GM21423 (cell line): ENCODE measurements at regions not wholly inside any gene's neighbourhood (a gene's known extent, or its start where the extent isn't known, plus 50 kb on each side); places are given as distances from the start of the nearest gene placed in this dataset.

Source experiments
- ATAC-seq: cut with Tn5 transposase; IDR thresholded peaks from one replicate; pipeline ENCODE4 v1.9.1; 2021; ENCODE audit warnings: mild to moderate bottlenecking, moderate library complexity; ENCODE audit not compliant: unreplicated experiment

DNA sequence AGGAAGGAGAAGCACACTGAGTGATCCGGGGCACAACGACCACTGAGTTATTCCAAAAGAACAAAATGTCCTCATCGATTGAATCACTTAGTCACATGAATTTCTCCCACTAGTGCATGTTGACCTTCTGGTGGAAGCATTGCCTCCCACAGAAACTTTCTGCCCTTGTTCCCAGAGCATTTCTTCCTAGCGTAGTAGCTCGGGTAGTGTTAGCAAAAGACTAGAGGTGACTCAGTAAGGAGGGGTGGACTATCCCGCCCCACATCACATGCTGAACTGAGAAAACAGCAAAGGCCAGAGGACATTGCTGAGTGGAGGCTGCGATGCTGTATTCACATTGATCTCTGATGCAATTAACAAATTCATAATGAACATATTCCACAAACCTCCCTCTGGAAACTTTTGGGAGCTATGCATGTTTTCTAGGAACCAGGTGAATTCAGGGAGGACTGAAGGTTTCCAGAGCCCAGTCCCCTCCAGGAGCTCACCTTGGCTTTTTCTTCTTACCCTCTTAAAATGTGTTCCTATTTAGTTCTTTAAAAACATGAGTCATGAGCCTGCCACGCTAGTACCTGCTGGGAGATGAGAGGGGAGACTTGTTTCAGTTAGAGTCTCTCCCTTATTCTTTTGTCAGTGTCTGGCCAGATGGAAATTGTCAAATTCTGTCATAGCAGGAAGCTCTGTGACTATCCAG, 507.9 kb downstream of the CDH26 start:
- no peak for ATAC-seq

DNA sequence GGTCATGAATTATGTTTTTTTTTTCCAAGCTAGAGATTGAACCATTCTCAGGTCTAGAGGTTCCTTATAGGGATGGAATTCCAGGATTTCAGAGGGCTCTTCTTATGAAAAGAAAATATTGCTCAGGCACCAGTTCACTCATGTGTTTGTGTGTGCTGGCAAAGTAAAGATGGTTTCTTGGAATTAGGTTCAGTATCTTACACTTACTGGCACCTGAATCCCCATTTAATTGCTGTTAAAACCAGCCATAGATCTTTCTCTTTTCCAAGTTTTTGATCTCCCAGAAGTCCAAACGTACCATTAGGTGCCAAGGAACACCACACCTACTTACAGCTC, 508.4 kb downstream of the CDH26 start:
- ATAC-seq: no peak

DNA sequence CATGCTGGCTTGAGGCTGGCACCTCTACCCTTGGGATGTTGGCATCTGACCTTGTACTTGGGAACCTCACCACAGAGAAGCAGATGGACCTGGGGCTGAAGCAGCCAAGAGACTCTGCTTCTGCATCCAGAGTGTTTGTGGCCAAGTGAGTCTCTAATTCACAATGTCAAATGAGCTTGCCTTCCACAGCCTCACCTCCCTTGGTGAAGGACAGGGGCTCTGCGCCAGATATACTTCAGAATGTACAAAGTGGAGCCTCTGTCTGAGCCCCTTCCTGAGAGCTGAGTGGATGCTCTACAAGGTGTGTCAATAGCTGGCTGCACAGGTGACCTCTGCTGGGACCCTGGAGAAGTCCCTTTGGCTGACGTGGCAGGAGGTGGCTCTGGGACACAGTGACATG, 508.9 kb downstream of the CDH26 start:
- no peak for ATAC-seq

DNA sequence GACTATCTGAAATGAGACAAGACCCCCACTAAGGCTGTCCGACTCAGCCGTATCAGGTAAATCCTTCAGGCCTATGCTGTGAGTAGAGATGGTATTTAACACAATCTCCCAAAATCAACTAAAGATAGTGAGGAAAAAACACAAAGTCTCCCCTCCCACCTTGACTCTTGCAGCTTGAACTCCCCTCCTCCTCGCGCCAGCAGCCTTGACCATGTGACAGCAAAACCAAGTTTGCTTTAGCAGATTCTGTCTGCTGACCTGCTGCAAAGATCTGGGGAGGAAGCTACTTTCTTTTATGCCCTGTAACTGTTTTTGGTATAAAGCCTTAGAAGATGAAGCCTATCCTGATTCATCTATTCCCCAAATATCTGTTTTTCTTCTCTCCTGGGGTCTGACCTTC, 509.5 kb downstream of the CDH26 start:
- no peak for ATAC-seq

DNA sequence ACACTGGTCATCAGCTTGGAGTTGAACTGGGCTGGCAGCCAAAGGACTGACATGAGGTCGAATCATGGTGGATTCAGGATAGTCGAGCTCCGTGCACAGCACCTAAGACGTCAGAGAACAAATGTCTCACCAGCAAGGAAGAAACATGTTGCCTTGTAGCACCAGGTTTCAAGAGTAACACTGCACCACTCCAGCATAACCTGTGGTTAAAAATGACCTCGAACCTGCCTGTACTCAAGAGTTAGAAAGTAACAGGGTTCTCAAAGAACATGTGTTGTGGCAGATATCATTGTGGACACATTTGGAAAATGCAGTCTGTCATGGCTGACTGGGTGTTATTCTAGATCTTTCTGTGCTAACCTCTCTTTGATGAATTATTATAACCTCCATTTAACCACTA, 511.6 kb downstream of the CDH26 start:
- no peak for ATAC-seq

DNA sequence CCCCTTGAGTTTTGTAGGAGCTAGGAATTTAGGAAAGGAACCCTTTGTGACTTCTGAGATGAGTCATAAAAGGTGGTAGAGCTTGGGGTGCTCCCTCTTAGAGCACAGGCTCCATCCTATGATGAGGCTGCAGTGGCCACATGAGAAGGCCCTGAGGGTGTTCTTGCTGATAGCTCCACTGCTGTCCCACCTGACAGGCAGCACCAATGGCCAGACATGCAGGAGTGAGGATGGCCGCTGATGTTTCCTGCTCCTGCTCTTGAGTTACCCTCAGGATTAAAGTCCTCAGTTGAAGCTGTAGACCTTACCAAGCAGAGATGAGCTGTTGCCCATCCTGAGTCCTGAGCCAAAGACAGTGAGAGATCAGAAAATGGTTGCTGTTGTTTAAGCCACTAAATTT, 512.1 kb downstream of the CDH26 start:
- no peak for ATAC-seq

DNA sequence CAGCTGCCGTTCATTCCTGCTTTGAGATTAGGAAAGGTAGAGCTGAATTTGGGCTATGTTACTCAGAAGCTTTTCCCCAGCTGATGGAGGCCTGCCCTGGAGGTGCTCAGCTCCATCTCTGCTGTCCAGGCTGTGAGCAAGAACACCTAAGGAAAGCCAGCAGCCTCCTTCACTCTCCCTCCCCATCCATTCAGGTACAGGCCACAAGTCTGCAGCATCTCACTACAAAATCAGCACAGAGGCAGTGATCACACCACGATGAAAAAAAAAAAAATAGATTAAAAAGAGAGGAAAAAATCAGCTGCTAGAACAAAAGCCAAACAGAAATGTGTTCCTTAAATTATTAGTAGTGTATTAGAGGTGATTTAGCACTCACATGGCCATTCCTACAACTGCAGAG, 515.0 kb downstream of the CDH26 start:
- ATAC-seq: no peak

DNA sequence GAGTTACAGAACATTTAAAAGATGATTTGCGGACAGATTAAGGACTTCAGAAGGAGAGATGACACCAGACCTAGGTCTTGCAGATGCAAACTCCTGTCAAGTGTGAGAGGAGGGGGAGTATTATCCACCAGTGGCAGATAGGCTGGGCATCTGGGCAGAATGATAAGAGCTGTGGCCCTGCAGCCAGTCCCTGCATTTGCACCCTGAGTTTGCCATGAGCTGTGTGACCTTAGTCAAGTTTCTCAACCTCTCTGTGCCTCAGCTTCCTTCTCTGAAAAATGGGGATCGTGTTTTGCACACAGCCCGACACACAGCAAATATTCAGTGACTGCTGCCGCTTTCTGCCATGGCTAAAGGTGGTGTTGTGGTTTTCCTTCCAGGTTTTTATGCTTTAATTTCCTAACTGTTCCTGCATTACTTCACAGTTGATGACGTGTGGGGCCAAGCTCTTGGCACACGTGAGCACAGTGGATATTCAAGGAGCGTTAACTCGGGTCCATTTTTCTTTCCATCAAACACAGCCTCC, 516.2 kb downstream of the CDH26 start:
- no peak for ATAC-seq

DNA sequence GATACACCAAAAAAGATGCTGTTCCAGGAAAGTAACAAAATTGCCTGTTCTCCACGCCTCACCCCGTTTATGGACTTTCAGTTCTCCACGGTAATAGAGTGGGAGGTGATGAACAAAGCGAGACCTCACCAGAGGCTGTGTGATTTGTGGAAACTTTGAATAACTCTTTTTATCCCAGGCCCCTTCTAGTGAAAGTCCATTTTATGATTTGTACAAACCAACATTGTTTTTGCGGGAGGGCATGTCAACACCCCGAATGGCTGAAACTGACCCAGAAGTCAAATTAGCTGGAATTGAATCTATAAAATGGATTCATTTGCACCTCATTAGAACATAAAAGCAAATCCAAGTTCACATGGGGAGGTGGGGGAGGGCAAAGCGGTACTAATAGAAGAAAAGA, 517.8 kb downstream of the CDH26 start:
- no peak for ATAC-seq

DNA sequence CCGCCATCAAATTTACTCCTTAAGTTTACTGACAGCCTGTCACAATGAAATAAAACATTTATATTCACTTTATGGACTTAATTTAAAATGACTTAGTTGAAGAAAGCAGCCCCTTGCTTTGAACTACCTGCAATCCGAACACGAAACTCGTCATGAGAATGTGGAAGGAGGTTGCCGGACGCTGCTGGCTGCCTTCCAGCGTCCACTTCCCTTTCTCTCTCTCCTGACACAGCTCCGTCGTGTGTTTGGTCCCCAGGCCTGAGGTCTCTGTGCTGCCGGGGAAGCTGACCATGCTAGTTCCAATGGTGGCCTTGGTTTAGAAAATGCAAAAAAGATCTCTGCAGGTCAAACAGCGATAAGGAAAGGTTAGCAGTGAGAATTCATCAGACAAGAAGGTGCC, 519.7 kb downstream of the CDH26 start:
- no peak for ATAC-seq

DNA sequence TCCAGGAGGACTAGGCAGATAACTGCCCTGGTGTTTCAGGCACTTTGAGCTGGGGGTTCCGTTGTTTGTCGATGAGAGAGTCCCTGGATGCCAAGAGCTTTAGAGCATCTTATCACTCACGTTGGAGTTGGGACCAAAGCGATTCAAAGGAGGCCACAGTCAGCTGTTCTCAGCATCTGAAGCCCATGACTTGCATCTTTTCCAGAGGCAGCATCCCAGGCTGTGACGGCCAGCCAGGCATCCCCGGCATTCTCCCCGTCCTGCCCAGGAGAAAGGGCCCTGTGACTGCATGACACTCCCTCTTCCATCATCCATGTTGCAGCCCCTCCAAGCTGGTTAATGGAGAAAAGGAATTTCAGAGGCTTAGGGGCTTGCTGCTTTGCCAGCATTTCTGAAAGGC, 520.3 kb downstream of the CDH26 start:
- ATAC-seq: no peak

DNA sequence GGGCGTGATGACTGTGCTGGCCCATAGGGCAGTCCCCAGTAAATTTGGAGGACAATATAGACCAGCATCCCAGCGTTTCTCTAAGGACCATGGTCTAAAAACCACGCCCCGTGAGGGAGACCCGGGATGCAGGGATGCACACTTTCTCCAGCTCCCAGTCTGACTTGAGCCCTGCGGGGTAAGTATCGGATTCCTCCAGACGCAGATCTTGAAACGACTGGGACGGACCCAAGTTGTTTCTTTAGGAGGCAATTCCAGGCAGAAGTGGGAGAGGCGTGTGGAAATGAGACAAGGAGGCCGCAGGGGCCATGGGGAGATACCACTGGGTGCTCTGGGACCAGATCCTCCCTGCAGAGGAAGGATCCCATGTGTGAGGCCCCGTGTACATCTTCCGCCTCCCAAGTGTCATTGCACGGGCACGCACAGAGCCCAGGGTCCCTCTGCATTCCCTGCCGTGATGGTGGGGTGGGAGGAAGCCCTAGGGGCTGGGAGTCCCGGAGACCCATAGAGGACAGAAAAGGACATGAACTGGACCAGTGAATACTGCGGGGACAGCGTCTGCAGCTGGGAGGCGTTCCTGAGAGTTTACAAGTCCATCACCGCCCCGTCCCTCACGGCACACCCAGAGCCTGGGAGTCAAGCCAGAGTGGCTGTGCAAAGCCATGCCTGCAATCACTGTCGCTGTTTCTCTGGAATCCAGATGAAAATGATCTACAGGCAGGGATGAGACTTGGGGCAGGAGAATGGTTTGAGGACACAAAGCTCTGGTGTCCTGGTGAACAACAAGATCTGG, 522.9 kb downstream of the CDH26 start:
- ATAC-seq: no peak

DNA sequence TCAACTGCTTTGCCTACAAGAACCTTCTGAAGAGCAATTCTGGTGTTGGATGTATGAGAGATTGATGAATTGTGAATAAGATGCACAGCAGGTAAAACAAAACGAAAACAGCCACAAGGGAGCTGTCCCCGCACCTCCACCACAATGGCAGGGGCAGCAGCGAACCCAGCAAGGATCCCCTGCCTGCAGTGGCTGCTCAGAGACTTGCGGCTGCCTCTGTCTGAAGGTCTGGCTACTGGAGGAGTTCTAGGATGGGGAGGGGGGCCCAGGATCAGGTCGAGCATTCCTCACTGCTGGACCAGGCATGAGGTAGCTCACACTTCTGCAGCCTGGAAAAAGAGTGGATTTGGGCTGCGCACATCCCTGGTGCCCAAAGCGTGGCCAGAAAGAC, 523.5 kb downstream of the CDH26 start:
- no peak for ATAC-seq

DNA sequence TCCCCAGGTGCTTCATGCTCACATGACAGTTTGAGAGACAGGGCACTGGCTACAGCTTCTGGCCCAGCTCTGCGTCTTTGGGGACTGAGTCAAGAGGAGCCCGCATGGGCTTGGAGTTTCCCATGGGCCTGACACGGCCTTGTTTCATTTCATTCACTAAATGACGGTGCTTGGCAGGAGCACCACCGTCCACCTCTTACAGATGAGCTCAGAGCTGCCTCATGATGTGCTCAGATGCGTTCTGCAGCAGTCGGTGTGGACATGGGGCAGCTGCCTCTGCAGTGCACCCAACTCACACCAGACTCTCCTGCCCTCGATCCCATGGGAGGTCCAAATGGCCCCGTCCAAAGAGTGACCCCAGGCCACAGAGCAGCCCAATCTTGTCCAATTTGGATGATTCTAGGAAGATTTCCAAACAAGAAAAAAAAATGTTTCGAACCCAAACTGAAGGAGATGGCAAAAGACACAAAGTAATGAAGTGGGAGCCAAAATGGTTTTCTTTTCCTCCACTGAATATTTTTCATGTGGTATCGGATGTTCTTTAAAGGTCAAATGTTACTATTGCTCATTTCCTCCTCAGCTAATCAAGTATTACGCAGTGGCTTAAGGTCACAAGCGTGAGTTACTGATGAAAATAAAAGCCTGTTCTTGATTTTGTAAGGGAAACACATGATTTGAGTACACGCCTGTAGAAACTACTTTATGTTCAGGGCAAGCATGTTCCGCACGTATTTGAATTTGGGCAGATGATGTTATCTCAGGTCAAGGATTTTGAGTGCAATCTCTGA, 524.2 kb downstream of the CDH26 start:
- no peak for ATAC-seq

DNA sequence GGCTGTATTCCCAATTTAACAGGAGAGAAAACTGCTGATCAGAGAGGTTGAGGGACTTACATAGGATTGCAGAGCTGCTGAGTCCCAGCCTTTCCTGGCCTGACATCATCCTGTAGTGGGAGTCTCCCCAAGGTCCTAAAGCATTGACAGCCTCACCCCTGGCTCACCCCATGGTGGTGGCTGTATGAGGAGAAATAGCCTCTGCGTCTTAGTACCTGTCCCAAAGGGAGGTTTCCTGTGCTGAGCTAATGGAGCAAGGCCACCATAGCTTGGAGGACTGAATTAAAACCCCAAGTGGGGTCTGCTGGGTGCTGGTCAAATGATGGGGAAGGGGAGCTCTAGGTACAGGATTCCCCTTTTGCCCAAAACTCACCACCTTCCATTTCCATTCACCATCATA, 525.1 kb downstream of the CDH26 start:
- ATAC-seq: no peak

DNA sequence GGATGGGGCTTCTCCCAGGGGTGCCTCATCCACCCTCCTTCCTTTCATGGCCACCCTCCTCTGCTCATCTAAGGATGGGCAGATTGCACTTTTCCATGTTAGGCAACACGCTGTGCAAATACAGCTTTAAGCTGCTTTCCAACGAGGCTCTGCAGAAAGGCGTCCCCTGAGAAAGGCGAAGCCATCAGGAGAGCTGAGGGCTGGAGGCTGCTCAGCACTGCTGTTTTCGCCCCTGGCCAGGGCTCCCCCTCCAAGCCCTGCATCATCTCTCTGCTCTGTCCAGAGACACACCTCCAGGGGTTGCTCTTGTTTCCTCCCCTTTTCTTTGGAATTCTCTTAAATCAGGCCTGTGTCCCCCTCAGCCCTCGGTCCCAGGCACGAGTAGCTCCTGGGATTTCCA, 526.1 kb downstream of the CDH26 start:
- no peak for ATAC-seq

DNA sequence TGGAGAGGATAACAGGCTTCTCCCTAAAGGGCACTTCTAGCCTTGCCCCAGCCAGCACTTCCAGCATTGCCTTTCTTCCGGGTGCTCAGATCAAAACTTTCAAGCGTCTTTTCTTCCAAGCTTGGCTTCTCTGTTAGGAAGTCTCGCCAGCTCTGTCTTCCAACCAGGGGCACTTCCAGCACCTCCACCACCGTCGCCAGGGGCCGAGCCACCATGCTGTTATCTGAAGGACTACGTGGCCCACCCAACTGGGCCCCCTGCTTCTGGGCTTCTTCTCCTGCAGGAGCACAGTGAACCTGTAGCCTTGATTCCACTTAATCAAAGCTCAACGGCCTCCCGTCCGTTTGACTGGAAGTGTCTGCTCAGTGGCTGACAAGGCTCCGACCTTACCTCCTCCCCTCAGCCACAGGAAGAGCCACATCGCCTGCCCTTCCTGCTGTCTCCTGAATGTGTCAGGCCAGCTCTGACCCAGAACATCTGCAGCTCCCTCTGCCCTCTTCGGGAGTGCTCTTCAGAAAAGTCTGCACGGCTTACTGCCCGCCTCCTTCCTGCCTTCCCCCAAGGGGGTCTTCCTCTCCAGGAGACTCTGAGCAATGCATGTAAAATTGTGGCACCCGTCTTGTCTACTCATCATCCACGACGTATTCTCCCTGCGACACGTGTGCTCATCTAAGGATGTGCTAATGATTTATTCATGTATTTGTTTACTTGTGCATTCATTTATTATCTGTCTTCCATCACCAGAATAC, 527.0 kb downstream of the CDH26 start:
- ATAC-seq: no peak

DNA sequence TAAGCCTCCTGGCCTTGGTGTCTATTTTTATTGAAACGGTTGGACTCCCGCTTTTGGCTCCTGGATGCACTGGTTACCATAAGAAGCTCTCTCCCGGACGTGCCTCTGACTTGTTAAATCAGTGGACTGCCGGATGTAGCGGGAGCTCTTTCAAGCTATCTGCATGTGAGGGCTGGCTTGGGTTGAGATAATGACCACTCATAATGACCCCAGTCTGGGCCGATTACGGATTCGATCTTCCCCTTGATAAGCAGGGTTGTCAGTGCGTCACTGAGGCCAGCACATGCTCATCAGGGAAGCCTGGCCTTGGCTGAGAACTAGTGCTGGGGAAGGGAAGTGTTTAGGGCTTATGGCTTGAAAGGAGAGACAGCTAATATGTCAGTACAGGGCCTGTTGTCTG, 528.1 kb downstream of the CDH26 start:
- no peak for ATAC-seq

DNA sequence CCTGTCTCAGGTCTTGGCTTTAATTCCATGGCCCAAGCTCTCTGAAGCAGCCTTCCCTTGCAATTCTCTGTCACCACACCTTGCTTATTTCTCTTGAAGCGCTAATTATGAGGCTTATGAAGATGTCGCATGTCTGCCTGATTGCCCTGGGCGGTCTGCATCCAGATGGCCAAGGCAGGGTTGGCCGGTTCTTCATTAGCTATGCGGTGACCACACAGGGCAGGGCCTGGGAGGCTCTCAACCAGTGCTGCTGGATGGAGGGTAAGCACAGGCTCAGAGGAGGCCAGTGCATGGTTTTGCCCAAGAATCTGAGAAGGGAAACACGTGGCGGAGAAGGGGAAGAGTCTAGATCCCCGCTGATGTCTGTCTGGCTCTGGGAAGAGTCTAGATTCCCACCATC, 528.7 kb downstream of the CDH26 start:
- no peak for ATAC-seq

DNA sequence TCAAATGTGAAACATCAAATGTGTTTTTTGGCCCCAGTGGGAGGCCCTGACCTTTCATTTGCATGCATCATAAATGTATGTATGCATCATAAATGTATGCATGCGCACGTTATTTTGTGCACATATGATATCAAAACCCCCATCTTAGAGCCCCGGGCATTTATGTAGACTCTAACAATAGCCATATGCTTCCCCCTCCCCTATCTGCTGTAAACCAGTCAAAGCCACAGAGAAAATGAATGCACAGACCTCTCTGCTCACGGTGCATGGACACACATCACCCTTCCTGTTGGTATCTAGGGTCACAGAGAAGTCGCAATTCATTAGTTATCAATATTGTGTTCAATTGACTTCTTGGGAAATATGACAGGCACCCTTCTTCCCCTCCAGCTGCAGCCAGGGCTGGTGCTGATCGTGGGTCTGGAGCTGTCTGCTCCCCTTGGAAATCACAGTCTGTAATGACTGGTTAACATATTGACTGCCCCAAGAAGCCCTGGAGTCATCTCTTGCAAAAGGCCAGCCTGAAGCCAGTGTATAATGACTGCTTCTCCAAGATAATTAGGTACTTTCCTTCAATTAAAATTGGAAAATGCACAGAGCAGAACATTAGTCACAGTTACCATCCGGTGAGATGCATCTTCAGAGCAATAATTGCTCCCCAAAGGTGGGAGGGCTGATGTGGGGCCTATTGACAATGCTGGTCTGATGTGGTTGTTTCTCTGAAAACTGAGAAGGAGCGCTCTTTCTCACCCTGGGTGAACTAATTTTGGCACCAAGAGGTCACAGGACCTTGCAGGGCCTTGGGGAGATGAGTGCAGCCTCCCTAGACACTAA, 532.2 kb downstream of the CDH26 start:
- ATAC-seq: no peak
